ENCODE measurements at regions not wholly inside any gene's neighbourhood (a gene's known extent, or its start where the extent isn't known, plus 50 kb on each side); places are given as distances from the start of the nearest gene placed in this dataset.

DNA sequence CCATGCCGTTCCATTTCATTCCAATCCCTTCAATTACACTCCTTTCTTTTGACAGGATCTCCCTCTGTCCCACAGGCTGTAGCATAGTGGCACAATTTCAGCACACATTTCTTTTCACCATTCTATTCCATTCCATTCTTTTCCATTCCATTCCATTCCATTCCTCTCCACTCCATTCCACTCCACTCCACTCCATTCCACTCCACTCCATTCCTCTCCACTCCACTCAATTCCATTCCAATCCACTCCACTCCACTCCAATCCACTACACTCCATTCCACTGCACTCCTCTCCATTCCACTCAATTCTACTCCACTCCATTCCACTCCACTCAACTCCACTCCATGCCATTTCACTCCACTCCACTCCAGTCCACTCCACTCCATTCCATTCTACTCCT lies 1495.1 kb downstream of the TSPY10 start:
- H3K9me3 Mint-ChIP-seq (ENCODE audit: unreplicated experiment): peaks cover 83% of the 10 kb centered on the region
- intact Hi-C loops (cut with micrococcal nuclease): no loop called here

DNA sequence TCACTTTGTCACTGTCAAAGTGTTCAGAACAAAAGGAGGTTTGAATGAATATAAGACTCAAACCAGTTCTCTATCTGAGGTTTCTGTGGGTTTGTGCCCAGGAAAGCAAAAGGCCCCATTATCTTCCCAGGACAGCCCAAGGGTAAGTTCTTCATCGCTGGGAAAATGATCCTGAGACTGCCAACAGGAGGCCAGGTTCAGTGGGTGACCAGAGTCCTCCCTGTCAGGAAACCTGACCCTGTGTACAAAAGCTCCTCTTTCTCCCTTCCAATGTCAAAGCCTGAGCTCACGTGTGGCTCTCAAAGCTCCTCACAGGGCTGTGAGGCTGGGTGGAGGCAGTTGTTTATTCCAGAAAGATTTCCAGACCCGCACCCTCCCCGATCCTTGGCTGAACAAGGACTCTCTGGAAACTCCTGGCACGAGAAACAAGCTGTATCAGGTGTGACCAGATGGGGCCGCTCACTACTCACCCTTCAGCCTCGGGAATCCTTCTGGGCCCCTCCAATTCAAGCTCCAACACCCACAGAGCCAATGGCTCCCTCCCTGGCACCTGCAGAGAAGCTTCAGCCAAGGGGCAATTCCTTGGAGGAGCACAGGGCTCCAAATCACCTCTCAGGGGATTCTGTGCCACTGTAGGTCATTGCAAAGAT lies 1516.7 kb downstream of the TSPY10 start:
- no peak overlapping the region for H3K4me3 Mint-ChIP-seq (ENCODE audit: unreplicated experiment)
- no peaks in the 10 kb centered on the region for H3K4me1 Mint-ChIP-seq (ENCODE audit: insufficient read depth, unreplicated experiment)
- ChIA-PET POLR2A (no interaction called here), CTCF (no interaction called here)
- H3K27ac Mint-ChIP-seq (ENCODE audit: low read depth, unreplicated experiment): no peak overlapping the region
- intact Hi-C loops (cut with micrococcal nuclease): no loop called here
- TF ChIP-seq, protein P1, sequence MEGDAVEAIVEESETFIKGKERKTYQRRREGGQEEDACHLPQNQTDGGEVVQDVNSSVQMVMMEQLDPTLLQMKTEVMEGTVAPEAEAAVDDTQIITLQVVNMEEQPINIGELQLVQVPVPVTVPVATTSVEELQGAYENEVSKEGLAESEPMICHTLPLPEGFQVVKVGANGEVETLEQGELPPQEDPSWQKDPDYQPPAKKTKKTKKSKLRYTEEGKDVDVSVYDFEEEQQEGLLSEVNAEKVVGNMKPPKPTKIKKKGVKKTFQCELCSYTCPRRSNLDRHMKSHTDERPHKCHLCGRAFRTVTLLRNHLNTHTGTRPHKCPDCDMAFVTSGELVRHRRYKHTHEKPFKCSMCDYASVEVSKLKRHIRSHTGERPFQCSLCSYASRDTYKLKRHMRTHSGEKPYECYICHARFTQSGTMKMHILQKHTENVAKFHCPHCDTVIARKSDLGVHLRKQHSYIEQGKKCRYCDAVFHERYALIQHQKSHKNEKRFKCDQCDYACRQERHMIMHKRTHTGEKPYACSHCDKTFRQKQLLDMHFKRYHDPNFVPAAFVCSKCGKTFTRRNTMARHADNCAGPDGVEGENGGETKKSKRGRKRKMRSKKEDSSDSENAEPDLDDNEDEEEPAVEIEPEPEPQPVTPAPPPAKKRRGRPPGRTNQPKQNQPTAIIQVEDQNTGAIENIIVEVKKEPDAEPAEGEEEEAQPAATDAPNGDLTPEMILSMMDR (IDR thresholded peaks at IDR 0.05; ENCODE audit: unreplicated experiment): no peak
- no TSS peak for BruUV-seq (replicated peaks)
- H3K9me3 Mint-ChIP-seq (ENCODE audit: unreplicated experiment): peaks cover 28% of the 10 kb centered on the region
- no peaks in the 10 kb centered on the region for H3K27me3 Mint-ChIP-seq (ENCODE audit: insufficient read depth, unreplicated experiment)
- no peaks in the 10 kb centered on the region for H3K36me3 Mint-ChIP-seq (ENCODE audit: insufficient read depth, unreplicated experiment)
- DNase-seq (ENCODE audit: unreplicated experiment): no peak

More for the DNA sequence above, 1495.1 kb downstream of the TSPY10 start:
- no peaks in the 10 kb centered on the region for H3K27me3 Mint-ChIP-seq (ENCODE audit: insufficient read depth, unreplicated experiment)
- H3K27ac Mint-ChIP-seq (ENCODE audit: low read depth, unreplicated experiment): no peak overlapping the region
- no peaks in the 10 kb centered on the region for H3K36me3 Mint-ChIP-seq (ENCODE audit: insufficient read depth, unreplicated experiment)
- ChIA-PET CTCF (no interaction called here), POLR2A (no interaction called here)
- TF ChIP-seq, protein P1 (IDR thresholded peaks at IDR 0.05; ENCODE audit: unreplicated experiment): no peak
- no peak for DNase-seq (ENCODE audit: unreplicated experiment)
- BruUV-seq (replicated peaks): no TSS peak
- no peaks in the 10 kb centered on the region for H3K4me1 Mint-ChIP-seq (ENCODE audit: insufficient read depth, unreplicated experiment)
- no peak overlapping the region for H3K4me3 Mint-ChIP-seq (ENCODE audit: unreplicated experiment)

DNA sequence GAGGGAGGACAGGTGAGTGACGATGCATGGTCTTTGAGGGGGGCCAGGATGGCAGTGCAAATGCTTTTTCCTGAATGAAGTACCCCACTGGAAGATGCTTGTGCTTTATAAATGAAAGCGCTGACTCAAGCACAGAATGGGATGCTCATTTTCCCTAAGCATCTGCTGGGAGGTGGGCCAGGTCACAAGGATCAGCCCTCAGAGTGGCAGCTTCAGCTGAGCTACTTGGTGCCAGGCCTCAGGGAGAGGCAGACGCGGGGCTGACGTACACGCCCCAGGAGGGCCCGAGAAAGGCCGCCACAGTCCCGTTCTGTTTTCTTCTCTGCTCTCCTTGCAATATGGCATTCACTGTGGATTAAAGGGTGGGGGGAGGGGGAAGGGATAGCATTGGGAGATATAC lies 1535.8 kb downstream of the TSPY10 start:
- intact Hi-C loops (cut with micrococcal nuclease): no loop called here
- CTCF ChIA-PET: no interaction called here

DNA sequence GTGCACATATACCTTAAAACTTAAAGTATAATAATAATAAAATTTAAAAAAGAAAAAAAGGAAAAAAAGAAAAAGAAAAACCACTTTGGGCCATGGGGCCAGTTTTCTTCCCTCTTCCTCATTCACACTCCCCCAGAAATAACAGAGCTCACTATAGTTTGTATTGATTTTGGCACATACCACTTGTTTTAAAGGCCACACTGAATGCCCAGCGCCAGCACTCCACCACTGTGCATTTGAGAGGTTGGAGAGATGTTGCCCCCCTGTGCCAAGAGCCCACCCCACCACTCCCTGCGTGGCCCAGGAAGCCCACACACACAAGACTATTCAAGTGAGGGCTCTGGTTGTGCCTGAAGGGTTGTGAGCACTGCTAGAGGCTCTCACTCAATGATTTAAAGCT lies 1536.3 kb downstream of the TSPY10 start:
- Mint-ChIP-seq H3K27me3 (ENCODE audit: insufficient read depth, unreplicated experiment) (no peaks in the 10 kb centered on the region), H3K27ac (ENCODE audit: low read depth, unreplicated experiment) (no peak overlapping the region), H3K9me3 (ENCODE audit: unreplicated experiment) (no peaks in the 10 kb centered on the region), H3K4me3 (ENCODE audit: unreplicated experiment) (no peak overlapping the region), H3K36me3 (ENCODE audit: insufficient read depth, unreplicated experiment) (no peaks in the 10 kb centered on the region), H3K4me1 (ENCODE audit: insufficient read depth, unreplicated experiment) (no peaks in the 10 kb centered on the region)
- TF ChIP-seq, protein P1 (IDR thresholded peaks at IDR 0.05; ENCODE audit: unreplicated experiment): no peak
- intact Hi-C loops (cut with micrococcal nuclease): no loop called here
- CTCF ChIA-PET: no interaction called here
- no TSS peak for BruUV-seq (replicated peaks)
- no peak for DNase-seq (ENCODE audit: unreplicated experiment)
- POLR2A ChIA-PET: no interaction called here

More for the DNA sequence above, 1535.8 kb downstream of the TSPY10 start:
- H3K36me3 Mint-ChIP-seq (ENCODE audit: insufficient read depth, unreplicated experiment): no peaks in the 10 kb centered on the region
- H3K27me3 Mint-ChIP-seq (ENCODE audit: insufficient read depth, unreplicated experiment): no peaks in the 10 kb centered on the region
- H3K27ac Mint-ChIP-seq (ENCODE audit: low read depth, unreplicated experiment): no peak overlapping the region
- POLR2A ChIA-PET: no interaction called here
- H3K9me3 Mint-ChIP-seq (ENCODE audit: unreplicated experiment): no peaks in the 10 kb centered on the region
- BruUV-seq (replicated peaks): no TSS peak
- H3K4me3 Mint-ChIP-seq (ENCODE audit: unreplicated experiment): no peak overlapping the region
- no peaks in the 10 kb centered on the region for H3K4me1 Mint-ChIP-seq (ENCODE audit: insufficient read depth, unreplicated experiment)
- TF ChIP-seq, protein P1 (IDR thresholded peaks at IDR 0.05; ENCODE audit: unreplicated experiment): no peak
- DNase-seq (ENCODE audit: unreplicated experiment): no peak

Data from MCF 10A (cell line).